GDM1 (cell line): ENCODE measurements at regions not wholly inside any gene's neighbourhood (a gene's known extent, or its start where the extent isn't known, plus 50 kb on each side); places are given as distances from the start of the nearest gene placed in this dataset.
A peak's percentile ranks its signal among the peaks of the same experiment; 100 is the strongest.
"Not testable (repeated sequence)": the region's sequence is repeated elsewhere in the genome, so short reads cannot be mapped to it uniquely, and the experiment has no call there.

ENCODE experiments used
- DNase-seq: peaks from one replicate; lab custom pipeline; 2025; lab: John Stamatoyannopoulos, UW

GRCh38 chr3:197459571-197459970, 96.2 kb downstream of the BDH1 start:
- not testable (repeated sequence) for DNase-seq

GRCh38 chr3:197458906-197459470, 96.8 kb downstream of the BDH1 start:
- no peak for DNase-seq

- no peak for DNase-seq
Observed at GRCh38 chr3:197458179-197458707, 97.5 kb downstream of the BDH1 start.

- no peak for DNase-seq
Observed at GRCh38 chr3:197456261-197457091, 99.3 kb downstream of the BDH1 start.

- DNase-seq: not testable (repeated sequence)
Observed at GRCh38 chr3:197454841-197455240, 100.9 kb downstream of the BDH1 start.

- peak; percentile 11 for DNase-seq
Observed at GRCh38 chr3:197454014-197454413, 101.8 kb downstream of the BDH1 start.

GRCh38 chr3:197450810-197451209, 105.0 kb downstream of the BDH1 start:
- DNase-seq: no peak

- DNase-seq: no peak
Observed at GRCh38 chr3:197450308-197450707, 105.5 kb downstream of the BDH1 start.

- not testable (repeated sequence) for DNase-seq
Observed at GRCh38 chr3:197449181-197449580, 106.6 kb downstream of the BDH1 start.

GRCh38 chr3:197447781-197448180, 108.0 kb downstream of the BDH1 start:
- not testable (repeated sequence) for DNase-seq

GRCh38 chr3:197447057-197447456, 108.7 kb downstream of the BDH1 start:
- no peak for DNase-seq

- DNase-seq: no peak
Observed at GRCh38 chr3:197446700-197447056, 109.1 kb downstream of the BDH1 start.

- no peak for DNase-seq
Observed at GRCh38 chr3:197445896-197446699, 109.7 kb downstream of the BDH1 start.

- no peak for DNase-seq
Observed at GRCh38 chr3:197444793-197445379, 110.9 kb downstream of the BDH1 start.

- no peak for DNase-seq
Observed at GRCh38 chr3:197443506-197443905, 112.3 kb downstream of the BDH1 start.

GRCh38 chr3:197440717-197441303, 115.0 kb downstream of the BDH1 start:
- DNase-seq: no peak

GRCh38 chr3:197438906-197439305, 116.9 kb downstream of the BDH1 start:
- DNase-seq: no peak

- DNase-seq: no peak
Observed at GRCh38 chr3:197435426-197435825, 120.3 kb downstream of the BDH1 start.

GRCh38 chr3:197434830-197435229, 120.9 kb downstream of the BDH1 start:
- no peak for DNase-seq

GRCh38 chr3:197432384-197433127, 123.2 kb downstream of the BDH1 start:
- no peak for DNase-seq

GRCh38 chr3:197431346-197431910, 124.3 kb downstream of the BDH1 start:
- DNase-seq: no peak
